Liver (tissue), 8 donors: ENCODE measurements at regions not wholly inside any gene's neighbourhood (a gene's known extent, or its start where the extent isn't known, plus 50 kb on each side); places are given as distances from the start of the nearest gene placed in this dataset.
A peak's percentile ranks its signal among the peaks of the same experiment; 100 is the strongest.

Source experiments
- DNase-seq: peaks from one replicate; pipeline ENCODE4 v3.0.0-alpha.2; 2017; ENCODE audit warnings: low spot score
- H3K27ac ChIP-seq, 2 donors: one replicate each; pipeline ENCODE4 v1.7.0; 2013; ENCODE audit warnings: inconsistent platforms in 2 of 2, low read length in 2 of 2, control low read depth in 1 of 2, low read depth in 1 of 2, mild to moderate bottlenecking in 1 of 2
- H3K27me3 ChIP-seq, 4 donors: one replicate each; pipeline versions ENCODE4 v1.6.1 to v1.7.0; 2013; ENCODE audit warnings: low read length in 3 of 4, inconsistent platforms in 1 of 4, mild to moderate bottlenecking in 1 of 4, moderate library complexity in 1 of 4; ENCODE audit not compliant: control insufficient read depth in 4 of 4, insufficient read depth in 4 of 4
- H3K36me3 ChIP-seq, 4 donors: one replicate each; pipeline versions ENCODE4 v1.6.1 to v1.7.0; 2013; ENCODE audit warnings: low read length in 3 of 4, mild to moderate bottlenecking in 3 of 4, low read depth in 1 of 4, moderate library complexity in 1 of 4; ENCODE audit not compliant: control insufficient read depth in 4 of 4, insufficient read depth in 3 of 4
- H3K4me1 ChIP-seq, 4 donors: one replicate each; pipeline versions ENCODE4 v1.6.1 to v1.7.0; 2013; ENCODE audit warnings: low read length in 3 of 4, mild to moderate bottlenecking in 3 of 4, moderate library complexity in 1 of 4; ENCODE audit not compliant: control insufficient read depth in 4 of 4, insufficient read depth in 4 of 4
- H3K4me3 ChIP-seq, 3 donors: one replicate each; pipeline versions ENCODE4 v1.6.1 to v1.7.0; 2013; ENCODE audit warnings: low read length in 3 of 3, control low read depth in 1 of 3, low read depth in 1 of 3, mild to moderate bottlenecking in 1 of 3
- H3K9ac ChIP-seq, 2 donors: one replicate each; pipeline ENCODE4 v1.7.0; 2013; ENCODE audit warnings: low read length in 2 of 2, mild to moderate bottlenecking in 2 of 2, moderate library complexity in 2 of 2, control low read depth in 1 of 2, low read depth in 1 of 2
- H3K9me3 ChIP-seq, 4 donors: one replicate each; pipeline versions ENCODE4 v1.6.1 to v1.7.0; 2013; ENCODE audit warnings: low read length in 3 of 4; ENCODE audit not compliant: control insufficient read depth in 4 of 4
- EGR1 ChIP-seq, 2 donors: IDR thresholded peaks; 2 replicates each; pipeline ENCODE4 v1.6.1; 2016 to 2018; ENCODE audit warnings: antibody characterized with exemption in 2 of 2, low read depth in 2 of 2
- FOXA1 ChIP-seq: IDR thresholded peaks from 2 replicates; pipeline ENCODE4 v1.6.1; 2016; ENCODE audit warnings: antibody characterized with exemption
- FOXA2 ChIP-seq: IDR thresholded peaks from 2 replicates; pipeline ENCODE4 v1.6.1; 2016; ENCODE audit warnings: antibody characterized with exemption
- GABPA ChIP-seq, 2 donors: IDR thresholded peaks in 1 of 2; conservative IDR thresholded peaks in 1 of 2; 2 replicates each; pipeline ENCODE4 v1.6.1; 2016; ENCODE audit warnings: antibody characterized with exemption in 2 of 2, mild to moderate bottlenecking in 1 of 2, moderate library complexity in 1 of 2
- HNF4A ChIP-seq, 2 donors: conservative IDR thresholded peaks; 2 replicates each; pipeline ENCODE4 v1.6.1; 2016; ENCODE audit warnings: antibody characterized with exemption in 2 of 2, mild to moderate bottlenecking in 2 of 2
- HNF4G ChIP-seq: IDR thresholded peaks from 2 replicates; pipeline ENCODE4 v1.6.1; 2016; ENCODE audit warnings: antibody characterized with exemption
- JUND ChIP-seq, 2 donors: IDR thresholded peaks; 2 replicates each; pipeline ENCODE4 v1.6.1; 2016; ENCODE audit warnings: antibody characterized with exemption in 2 of 2
- NR2F2 ChIP-seq: IDR thresholded peaks from 2 replicates; pipeline ENCODE4 v1.6.1; 2016; ENCODE audit warnings: antibody characterized with exemption
- RAD21 ChIP-seq, 2 donors: IDR thresholded peaks; 2 replicates each; pipeline ENCODE4 v1.6.1; 2016; ENCODE audit warnings: antibody characterized with exemption in 2 of 2, mild to moderate bottlenecking in 2 of 2
- RXRA ChIP-seq, 2 donors: IDR thresholded peaks; 2 replicates each; pipeline ENCODE4 v1.6.1; 2017 to 2018; ENCODE audit warnings: antibody characterized with exemption in 2 of 2, mild to moderate bottlenecking in 1 of 2
- SP1 ChIP-seq: IDR thresholded peaks from 2 replicates; pipeline ENCODE4 v1.6.1; 2018; ENCODE audit warnings: antibody characterized with exemption, mild to moderate bottlenecking
- TAF1 ChIP-seq: conservative IDR thresholded peaks from 2 replicates; pipeline ENCODE4 v1.6.1; 2016; ENCODE audit warnings: antibody characterized with exemption, mild to moderate bottlenecking
- YY1 ChIP-seq: IDR thresholded peaks from 2 replicates; pipeline ENCODE4 v1.6.1; 2016; ENCODE audit warnings: antibody characterized with exemption, mild to moderate bottlenecking
- WGBS: extraction: QIAGEN DNeasy Blood & Tissue Kit; methylation state at CpG from one replicate; pipeline ENCODE4 v1.1.7; 2013; 5-methylcytosine and 5-hydroxymethylcytosine counted together
- TF ChIP-seq, protein P1 (sequence below): IDR thresholded peaks from 2 replicates; pipeline ENCODE4 v1.6.1; 2016; ENCODE audit warnings: antibody characterized with exemption
- TF ChIP-seq, protein P2 (sequence below): IDR thresholded peaks from 2 replicates; pipeline ENCODE4 v1.6.1; 2016; ENCODE audit warnings: antibody characterized with exemption, mild to moderate bottlenecking
- TF ChIP-seq, protein P3 (sequence below): fragments of 150-350 bp; IDR thresholded peaks from 2 replicates; pipeline ENCODE4 v1.5.1; 2017; ENCODE audit warnings: improper control_type of control experiment, low read depth, low read length; ENCODE audit not compliant: missing input control
- TF ChIP-seq, protein P4 (sequence below): IDR thresholded peaks from 2 replicates; pipeline ENCODE4 v1.6.1; 2016; ENCODE audit warnings: antibody characterized with exemption
- TF ChIP-seq, protein P5 (sequence below): IDR thresholded peaks from 2 replicates; pipeline ENCODE4 v1.6.1; 2016; ENCODE audit warnings: antibody characterized with exemption
- donor health status: healthy.
- donor health status: healthy.
- donor health status: healthy.
- donor health status: healthy.
- donor health status: healthy.

DNA sequence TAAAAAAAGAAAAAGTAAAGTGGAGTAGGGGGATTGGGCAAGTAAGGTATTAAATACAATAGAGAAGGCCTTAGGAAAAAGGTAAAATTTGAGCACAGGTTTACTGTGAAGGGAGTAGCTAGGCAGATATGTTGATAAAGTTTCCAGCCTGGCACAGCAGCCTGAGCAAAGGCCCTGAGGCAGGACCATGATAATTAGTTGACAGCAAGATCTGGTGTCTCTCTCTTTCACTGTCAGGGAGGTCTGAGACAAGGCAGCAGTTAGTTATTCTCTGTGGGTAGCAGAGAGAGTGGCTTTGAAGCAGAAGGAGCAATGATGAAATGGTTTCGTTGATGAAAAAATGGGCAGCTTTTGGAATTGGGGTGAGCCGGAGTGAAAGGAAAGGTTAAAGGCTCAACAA, 119.5 kb downstream of the KDR start:
- no peak overlapping the region for H3K4me3 ChIP-seq
- WGBS, result 89% methylated on average over 2 of the region's 2 CpGs
- no peaks in the 10 kb centered on the region for H3K9me3 ChIP-seq
- H3K36me3 ChIP-seq, result no peaks in the 10 kb centered on the region
- DNase-seq, result no peak
- no peak overlapping the region for H3K9ac ChIP-seq
- no peaks in the 10 kb centered on the region for H3K27me3 ChIP-seq
- H3K4me1 ChIP-seq, result no peaks in the 10 kb centered on the region
- no peak overlapping the region for H3K27ac ChIP-seq
- TF ChIP-seq EGR1 (IDR thresholded peaks at IDR 0.05; ENCODE audit: low read depth in 2 of 2), result no peak
- TF ChIP-seq FOXA1, result no peak
- TF ChIP-seq HNF4G, result no peak
- no peak for TF ChIP-seq GABPA (IDR thresholded peaks at IDR 0.05 in 1 of 2, conservative IDR thresholded peaks at IDR 0.05 in 1 of 2)
- TF ChIP-seq FOXA2, result no peak
- no peak for TF ChIP-seq TAF1
- TF ChIP-seq SP1, result no peak
- no peak for TF ChIP-seq HNF4A (conservative IDR thresholded peaks at IDR 0.05)
- TF ChIP-seq, protein P1, sequence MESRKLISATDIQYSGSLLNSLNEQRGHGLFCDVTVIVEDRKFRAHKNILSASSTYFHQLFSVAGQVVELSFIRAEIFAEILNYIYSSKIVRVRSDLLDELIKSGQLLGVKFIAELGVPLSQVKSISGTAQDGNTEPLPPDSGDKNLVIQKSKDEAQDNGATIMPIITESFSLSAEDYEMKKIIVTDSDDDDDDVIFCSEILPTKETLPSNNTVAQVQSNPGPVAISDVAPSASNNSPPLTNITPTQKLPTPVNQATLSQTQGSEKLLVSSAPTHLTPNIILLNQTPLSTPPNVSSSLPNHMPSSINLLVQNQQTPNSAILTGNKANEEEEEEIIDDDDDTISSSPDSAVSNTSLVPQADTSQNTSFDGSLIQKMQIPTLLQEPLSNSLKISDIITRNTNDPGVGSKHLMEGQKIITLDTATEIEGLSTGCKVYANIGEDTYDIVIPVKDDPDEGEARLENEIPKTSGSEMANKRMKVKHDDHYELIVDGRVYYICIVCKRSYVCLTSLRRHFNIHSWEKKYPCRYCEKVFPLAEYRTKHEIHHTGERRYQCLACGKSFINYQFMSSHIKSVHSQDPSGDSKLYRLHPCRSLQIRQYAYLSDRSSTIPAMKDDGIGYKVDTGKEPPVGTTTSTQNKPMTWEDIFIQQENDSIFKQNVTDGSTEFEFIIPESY, result no peak
- TF ChIP-seq, protein P2, sequence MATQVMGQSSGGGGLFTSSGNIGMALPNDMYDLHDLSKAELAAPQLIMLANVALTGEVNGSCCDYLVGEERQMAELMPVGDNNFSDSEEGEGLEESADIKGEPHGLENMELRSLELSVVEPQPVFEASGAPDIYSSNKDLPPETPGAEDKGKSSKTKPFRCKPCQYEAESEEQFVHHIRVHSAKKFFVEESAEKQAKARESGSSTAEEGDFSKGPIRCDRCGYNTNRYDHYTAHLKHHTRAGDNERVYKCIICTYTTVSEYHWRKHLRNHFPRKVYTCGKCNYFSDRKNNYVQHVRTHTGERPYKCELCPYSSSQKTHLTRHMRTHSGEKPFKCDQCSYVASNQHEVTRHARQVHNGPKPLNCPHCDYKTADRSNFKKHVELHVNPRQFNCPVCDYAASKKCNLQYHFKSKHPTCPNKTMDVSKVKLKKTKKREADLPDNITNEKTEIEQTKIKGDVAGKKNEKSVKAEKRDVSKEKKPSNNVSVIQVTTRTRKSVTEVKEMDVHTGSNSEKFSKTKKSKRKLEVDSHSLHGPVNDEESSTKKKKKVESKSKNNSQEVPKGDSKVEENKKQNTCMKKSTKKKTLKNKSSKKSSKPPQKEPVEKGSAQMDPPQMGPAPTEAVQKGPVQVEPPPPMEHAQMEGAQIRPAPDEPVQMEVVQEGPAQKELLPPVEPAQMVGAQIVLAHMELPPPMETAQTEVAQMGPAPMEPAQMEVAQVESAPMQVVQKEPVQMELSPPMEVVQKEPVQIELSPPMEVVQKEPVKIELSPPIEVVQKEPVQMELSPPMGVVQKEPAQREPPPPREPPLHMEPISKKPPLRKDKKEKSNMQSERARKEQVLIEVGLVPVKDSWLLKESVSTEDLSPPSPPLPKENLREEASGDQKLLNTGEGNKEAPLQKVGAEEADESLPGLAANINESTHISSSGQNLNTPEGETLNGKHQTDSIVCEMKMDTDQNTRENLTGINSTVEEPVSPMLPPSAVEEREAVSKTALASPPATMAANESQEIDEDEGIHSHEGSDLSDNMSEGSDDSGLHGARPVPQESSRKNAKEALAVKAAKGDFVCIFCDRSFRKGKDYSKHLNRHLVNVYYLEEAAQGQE, result no peak
- TF ChIP-seq, protein P3, sequence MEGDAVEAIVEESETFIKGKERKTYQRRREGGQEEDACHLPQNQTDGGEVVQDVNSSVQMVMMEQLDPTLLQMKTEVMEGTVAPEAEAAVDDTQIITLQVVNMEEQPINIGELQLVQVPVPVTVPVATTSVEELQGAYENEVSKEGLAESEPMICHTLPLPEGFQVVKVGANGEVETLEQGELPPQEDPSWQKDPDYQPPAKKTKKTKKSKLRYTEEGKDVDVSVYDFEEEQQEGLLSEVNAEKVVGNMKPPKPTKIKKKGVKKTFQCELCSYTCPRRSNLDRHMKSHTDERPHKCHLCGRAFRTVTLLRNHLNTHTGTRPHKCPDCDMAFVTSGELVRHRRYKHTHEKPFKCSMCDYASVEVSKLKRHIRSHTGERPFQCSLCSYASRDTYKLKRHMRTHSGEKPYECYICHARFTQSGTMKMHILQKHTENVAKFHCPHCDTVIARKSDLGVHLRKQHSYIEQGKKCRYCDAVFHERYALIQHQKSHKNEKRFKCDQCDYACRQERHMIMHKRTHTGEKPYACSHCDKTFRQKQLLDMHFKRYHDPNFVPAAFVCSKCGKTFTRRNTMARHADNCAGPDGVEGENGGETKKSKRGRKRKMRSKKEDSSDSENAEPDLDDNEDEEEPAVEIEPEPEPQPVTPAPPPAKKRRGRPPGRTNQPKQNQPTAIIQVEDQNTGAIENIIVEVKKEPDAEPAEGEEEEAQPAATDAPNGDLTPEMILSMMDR, result no peak
- no peak for TF ChIP-seq JUND (IDR thresholded peaks at IDR 0.05)
- TF ChIP-seq, protein P4, sequence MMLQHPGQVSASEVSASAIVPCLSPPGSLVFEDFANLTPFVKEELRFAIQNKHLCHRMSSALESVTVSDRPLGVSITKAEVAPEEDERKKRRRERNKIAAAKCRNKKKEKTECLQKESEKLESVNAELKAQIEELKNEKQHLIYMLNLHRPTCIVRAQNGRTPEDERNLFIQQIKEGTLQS, result no peak
- no peak for TF ChIP-seq NR2F2
- no peak for TF ChIP-seq YY1
- TF ChIP-seq RXRA (IDR thresholded peaks at IDR 0.05), result no peak
- TF ChIP-seq, protein P5, sequence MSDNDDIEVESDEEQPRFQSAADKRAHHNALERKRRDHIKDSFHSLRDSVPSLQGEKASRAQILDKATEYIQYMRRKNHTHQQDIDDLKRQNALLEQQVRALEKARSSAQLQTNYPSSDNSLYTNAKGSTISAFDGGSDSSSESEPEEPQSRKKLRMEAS, result no peak
- no peak for TF ChIP-seq RAD21 (IDR thresholded peaks at IDR 0.05)

DNA sequence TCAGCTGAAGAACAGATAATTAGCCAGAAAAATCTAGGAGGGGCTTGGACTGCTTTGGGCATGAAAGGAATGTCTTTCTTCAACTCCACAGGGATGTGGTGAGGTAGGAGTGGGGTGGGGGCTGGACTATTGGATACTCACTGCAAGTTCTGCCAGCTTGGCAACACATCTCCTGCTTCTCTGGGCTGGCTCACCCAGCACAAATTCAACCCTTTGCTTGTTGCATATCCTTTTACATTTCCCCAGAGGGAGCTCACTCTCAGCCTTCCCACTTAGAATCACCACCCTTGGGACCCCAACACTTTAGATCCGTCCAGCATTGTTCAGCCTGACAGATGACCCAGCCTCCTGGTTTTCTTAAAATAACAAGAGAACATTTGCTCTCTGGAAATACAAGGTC, 120.6 kb downstream of the KDR start:
- WGBS, result 31% methylated on average over 1 of the region's 1 CpG
- Histone ChIP-seq H3K9me3 (no peaks in the 10 kb centered on the region), H3K9ac (no peak overlapping the region), H3K27ac (no peak overlapping the region), H3K4me3 (no peak overlapping the region), H3K4me1 (no peaks in the 10 kb centered on the region), H3K36me3 (no peaks in the 10 kb centered on the region), H3K27me3 (no peaks in the 10 kb centered on the region)
- DNase-seq, result no peak
- TF ChIP-seq, protein P5, result no peak
- TF ChIP-seq, protein P4, result no peak
- TF ChIP-seq RAD21 (IDR thresholded peaks at IDR 0.05) (peak; percentile 28 to 32), NR2F2 (no peak), RXRA (IDR thresholded peaks at IDR 0.05) (no peak)
- TF ChIP-seq, protein P1, result no peak
